ENCODE measurements at regions not wholly inside any gene's neighbourhood (a gene's known extent, or its start where the extent isn't known, plus 50 kb on each side); places are given as distances from the start of the nearest gene placed in this dataset.

DNA sequence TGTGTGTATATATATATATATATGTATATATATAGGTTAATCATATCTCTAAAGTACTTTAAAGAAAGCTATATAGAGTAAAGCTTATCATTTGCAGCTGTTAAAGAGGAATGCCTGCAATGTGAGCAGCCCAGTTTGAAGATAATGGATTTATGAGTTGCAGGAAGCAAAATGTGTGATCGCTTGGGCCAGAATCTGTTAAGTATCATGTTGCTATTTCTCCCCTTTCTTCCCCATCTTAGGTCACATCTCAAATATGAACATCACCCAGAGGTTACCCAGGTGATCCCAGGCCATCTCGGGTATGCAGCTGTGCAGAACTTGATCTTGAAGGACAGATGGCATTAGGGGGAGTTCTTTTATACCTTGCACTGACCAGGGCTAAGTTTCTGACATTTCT, 316.5 kb downstream of the MTX2 start:
- no peak overlapping the region for H3K4me3 Mint-ChIP-seq
- ATAC-seq (ENCODE audit: low read depth in 2 of 2) (no peak), DNase-seq (no peak)
- H3K27me3 Mint-ChIP-seq: peaks cover 17 to 18% (median 17%) of the 10 kb centered on the region in 3 donors
- no peak overlapping the region for H3K27ac Mint-ChIP-seq
- no peaks in the 10 kb centered on the region for H3K36me3 Mint-ChIP-seq
- H3K9me3 Mint-ChIP-seq: peaks cover 0 to 1% (median 0%) of the 10 kb centered on the region in 7 donors
- H3K4me1 Mint-ChIP-seq: no peaks in the 10 kb centered on the region

DNA sequence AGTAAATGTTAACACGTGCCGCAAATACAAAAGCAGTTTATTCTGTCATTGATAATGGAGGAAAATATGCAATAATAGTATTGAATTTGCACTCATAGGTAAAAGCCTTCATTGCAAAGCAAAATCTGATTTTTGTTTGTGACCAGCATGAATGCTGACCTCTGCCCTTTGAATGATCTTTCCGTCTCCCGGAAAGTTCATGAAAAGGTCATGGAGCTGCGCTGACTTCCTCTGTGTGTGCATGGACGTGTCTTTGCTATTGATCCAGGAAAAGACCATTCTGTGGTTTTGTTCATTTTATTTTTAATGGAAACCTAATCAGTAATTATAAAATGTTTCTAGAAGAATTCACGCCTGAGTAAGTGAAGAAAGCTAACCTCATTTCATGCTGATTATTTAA, 320.0 kb downstream of the MTX2 start:
- ATAC-seq (ENCODE audit: low read depth in 2 of 2) (no peak), DNase-seq (no peak)
- Mint-ChIP-seq H3K27me3 (peaks cover 24 to 26% (median 25%) of the 10 kb centered on the region in 3 donors), H3K36me3 (no peaks in the 10 kb centered on the region), H3K9me3 (peaks cover 0 to 4% (median 0%) of the 10 kb centered on the region in 7 donors), H3K4me1 (no peaks in the 10 kb centered on the region), H3K27ac (no peak overlapping the region), H3K4me3 (no peak overlapping the region)

DNA sequence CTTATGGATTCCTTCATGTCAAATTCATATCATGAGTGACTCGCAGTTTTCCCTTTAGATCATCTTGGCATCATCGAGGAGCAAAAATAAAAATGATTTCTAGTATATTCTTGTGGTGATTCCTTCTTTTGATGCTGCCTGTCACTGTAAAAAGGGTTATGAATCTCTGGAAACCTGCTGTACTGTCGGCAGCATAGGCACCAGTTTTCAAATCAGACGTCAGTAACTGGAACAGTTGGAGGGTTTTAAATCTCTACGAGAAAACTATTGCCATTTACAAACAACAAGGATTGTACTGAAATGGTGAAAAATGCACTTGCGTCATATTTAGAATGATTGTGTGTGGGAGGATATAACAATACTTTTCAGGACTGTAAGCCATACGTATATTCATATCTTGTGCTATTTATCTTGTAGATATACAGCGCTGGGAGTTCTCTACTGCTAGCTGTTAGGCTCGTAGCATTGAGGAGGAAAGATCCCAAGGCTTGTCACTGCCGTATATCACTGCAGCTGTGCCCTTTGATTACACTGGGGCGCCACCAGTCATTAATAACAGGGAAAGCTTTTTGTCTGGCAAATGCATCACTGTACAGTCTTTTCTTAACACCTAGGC, 320.7 kb downstream of the MTX2 start:
- Mint-ChIP-seq H3K27me3 (peaks cover 29% of the 10 kb centered on the region in 3 donors), H3K4me1 (no peaks in the 10 kb centered on the region)
- no peak for ATAC-seq (ENCODE audit: low read depth in 2 of 2)

DNA sequence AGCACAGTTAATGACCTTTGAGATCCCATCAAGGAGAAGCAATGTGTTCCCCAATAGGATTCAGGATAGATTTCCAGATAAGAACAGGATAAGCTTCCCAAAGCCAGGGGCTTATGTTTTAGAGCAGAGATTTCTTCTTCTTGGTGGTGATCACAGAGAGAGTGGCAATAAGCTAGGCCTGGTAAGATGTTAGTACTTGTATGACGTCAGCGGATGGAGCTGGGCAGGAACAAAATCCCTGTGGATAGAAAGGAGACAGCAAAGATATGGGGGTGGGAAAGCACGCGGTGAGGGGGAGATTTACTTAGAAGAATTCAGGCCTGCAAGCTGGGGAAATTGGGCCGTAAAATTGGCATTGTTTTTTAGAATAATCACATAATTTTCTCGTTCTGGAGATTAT, 323.0 kb downstream of the MTX2 start:
- no peaks in the 10 kb centered on the region for H3K36me3 Mint-ChIP-seq
- DNase-seq: no peak
- H3K4me3 Mint-ChIP-seq: no peak overlapping the region
- H3K27ac Mint-ChIP-seq: no peak overlapping the region
- peaks cover 24 to 30% (median 29%) of the 10 kb centered on the region in 3 donors for H3K27me3 Mint-ChIP-seq
- H3K4me1 Mint-ChIP-seq: no peaks in the 10 kb centered on the region
- peaks cover 0 to 4% (median 0%) of the 10 kb centered on the region in 7 donors for H3K9me3 Mint-ChIP-seq
- ATAC-seq (ENCODE audit: low read depth in 2 of 2): no peak

More for the DNA sequence above, 320.7 kb downstream of the MTX2 start:
- H3K27ac Mint-ChIP-seq: no peak overlapping the region
- DNase-seq: no peak
- H3K36me3 Mint-ChIP-seq: no peaks in the 10 kb centered on the region
- H3K4me3 Mint-ChIP-seq: no peak overlapping the region
- H3K9me3 Mint-ChIP-seq: peaks cover 0 to 4% (median 0%) of the 10 kb centered on the region in 7 donors

DNA sequence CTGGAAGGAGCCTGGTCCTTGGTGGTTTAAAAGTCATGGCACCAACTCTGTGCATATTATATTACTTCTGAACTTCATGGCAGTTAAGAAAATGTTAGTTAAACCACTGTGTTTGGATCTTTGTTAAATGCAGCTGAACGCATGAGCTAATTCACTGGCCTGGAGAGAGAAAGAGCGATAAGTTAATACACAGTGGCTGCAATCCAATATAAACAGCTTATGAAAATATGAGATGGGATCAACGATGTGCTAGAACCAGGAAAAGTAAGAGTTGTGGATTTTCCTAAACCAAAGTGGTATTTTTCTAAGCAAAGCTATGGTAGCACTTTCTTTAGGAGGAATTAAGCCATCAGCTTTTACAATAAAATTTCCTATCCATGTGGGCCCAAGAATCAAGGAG, 326.7 kb downstream of the MTX2 start:
- DNase-seq (no peak), ATAC-seq (ENCODE audit: low read depth in 2 of 2) (no peak)
- no peak overlapping the region for H3K27ac Mint-ChIP-seq
- peaks cover 0 to 4% (median 0%) of the 10 kb centered on the region in 7 donors for H3K9me3 Mint-ChIP-seq
- H3K4me3 Mint-ChIP-seq: no peak overlapping the region
- no peaks in the 10 kb centered on the region for H3K36me3 Mint-ChIP-seq
- no peaks in the 10 kb centered on the region for H3K4me1 Mint-ChIP-seq
- H3K27me3 Mint-ChIP-seq: peaks cover 36 to 44% (median 42%) of the 10 kb centered on the region in 3 donors

DNA sequence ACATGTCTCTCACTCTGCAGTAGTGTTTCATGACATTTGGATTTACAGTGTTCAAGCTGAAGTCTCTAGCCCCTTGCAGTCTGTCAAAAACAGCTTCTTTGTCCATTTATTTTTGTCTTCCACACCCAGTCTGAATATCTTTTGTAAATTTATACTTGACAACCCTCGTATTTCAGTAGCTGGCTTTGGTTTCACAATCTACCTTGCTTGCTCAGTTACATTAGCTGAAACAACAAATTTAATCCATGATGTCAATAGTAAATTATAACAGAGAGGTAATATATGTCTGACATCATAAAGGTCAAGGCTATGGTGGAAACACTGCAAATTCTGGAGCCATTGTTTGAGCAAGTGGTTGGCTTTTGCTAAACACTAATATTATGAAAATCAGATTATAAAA, 328.7 kb downstream of the MTX2 start:
- DNase-seq: no peak
- H3K9me3 Mint-ChIP-seq: peaks cover 0 to 4% (median 0%) of the 10 kb centered on the region in 7 donors
- H3K27me3 Mint-ChIP-seq: peaks cover 36 to 46% (median 44%) of the 10 kb centered on the region in 3 donors

DNA sequence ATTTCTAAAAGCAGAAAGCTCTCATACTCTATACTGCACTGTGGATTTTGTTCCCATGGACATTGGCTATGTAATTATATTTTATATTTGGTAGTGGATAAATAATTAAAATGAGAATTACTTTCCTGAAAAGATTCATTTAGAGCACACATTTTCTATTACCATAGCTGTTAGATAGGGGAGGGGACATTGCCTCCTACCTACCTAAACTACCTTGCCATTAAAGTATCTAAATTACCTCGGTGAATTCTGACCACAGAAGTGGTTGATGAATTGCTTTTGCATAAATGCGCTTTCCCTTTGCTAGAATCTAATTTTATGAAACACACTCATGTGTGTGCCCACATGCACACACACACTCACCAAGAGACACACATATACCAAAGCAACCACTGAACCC, 329.1 kb downstream of the MTX2 start:
- no peaks in the 10 kb centered on the region for H3K36me3 Mint-ChIP-seq
- H3K4me1 Mint-ChIP-seq: no peaks in the 10 kb centered on the region
- no peak for DNase-seq
- ATAC-seq (ENCODE audit: low read depth in 2 of 2): no peak
- H3K27ac Mint-ChIP-seq: no peak overlapping the region
- peaks cover 33 to 44% (median 42%) of the 10 kb centered on the region in 3 donors for H3K27me3 Mint-ChIP-seq
- H3K9me3 Mint-ChIP-seq: peaks cover 0 to 4% (median 0%) of the 10 kb centered on the region in 7 donors
- no peak overlapping the region for H3K4me3 Mint-ChIP-seq

More for the DNA sequence above, 328.7 kb downstream of the MTX2 start:
- H3K4me3 Mint-ChIP-seq: no peak overlapping the region
- no peaks in the 10 kb centered on the region for H3K36me3 Mint-ChIP-seq
- no peak for ATAC-seq (ENCODE audit: low read depth in 2 of 2)
- H3K4me1 Mint-ChIP-seq: no peaks in the 10 kb centered on the region
- H3K27ac Mint-ChIP-seq: no peak overlapping the region

DNA sequence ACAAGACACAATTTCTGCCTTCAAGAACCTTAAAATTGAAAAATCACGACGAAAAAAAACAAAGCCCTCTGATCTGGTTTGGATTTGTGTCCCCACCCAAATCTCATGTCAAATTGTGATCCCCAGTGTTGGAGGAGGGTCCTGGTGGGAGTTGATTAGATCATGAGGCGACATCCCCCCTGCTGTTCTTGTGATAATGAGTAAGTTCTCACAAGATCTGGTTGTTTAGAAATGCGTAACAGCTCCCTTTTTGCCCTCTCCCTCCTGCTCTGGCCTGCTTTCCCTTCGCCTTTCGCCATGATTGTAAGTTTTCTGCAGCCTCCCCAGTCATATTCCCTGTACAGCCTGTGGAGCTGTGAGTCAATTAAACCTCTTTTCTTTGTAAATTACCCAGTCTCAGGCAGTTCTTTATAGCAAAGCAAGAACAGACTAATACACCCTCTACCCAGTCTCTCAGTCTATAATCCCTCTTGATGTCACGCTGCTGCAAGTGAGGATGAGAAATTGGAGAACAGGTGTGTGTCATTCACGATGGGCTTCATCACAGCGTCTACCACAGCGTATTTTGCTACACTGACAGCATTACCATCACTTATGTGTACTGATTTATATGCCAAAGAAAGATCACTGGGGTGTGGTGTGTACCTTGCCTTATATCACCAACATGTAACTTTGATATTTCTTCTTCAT, 330.7 kb downstream of the MTX2 start:
- Mint-ChIP-seq H3K27me3 (peaks cover 30 to 43% (median 38%) of the 10 kb centered on the region in 3 donors), H3K4me3 (no peak overlapping the region), H3K9me3 (peaks cover 0 to 1% (median 0%) of the 10 kb centered on the region in 7 donors), H3K27ac (no peak overlapping the region), H3K36me3 (no peaks in the 10 kb centered on the region), H3K4me1 (no peaks in the 10 kb centered on the region)
- DNase-seq (no peak), ATAC-seq (ENCODE audit: low read depth in 2 of 2) (no peak)

DNA sequence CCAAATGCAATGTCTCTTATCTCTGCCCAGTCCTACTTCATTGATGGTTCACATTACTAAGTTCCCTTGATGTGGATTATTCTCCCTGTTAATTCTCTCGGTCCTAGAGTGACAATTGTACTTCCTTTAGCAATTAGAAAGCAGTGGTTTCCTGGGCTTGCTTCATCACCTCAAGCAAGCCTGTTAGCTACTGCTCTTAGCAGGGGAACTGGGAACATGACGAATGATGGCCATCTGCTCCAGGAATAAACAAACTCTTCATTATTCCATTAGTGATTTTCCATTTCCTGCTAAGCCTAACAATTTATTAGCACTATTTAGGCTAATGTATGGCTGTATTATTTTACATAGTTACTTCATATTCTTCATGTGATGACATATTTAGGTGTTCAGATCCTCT, 331.8 kb downstream of the MTX2 start:
- peaks cover 29 to 44% (median 36%) of the 10 kb centered on the region in 3 donors for H3K27me3 Mint-ChIP-seq
- no peaks in the 10 kb centered on the region for H3K4me1 Mint-ChIP-seq
- DNase-seq (no peak), ATAC-seq (ENCODE audit: low read depth in 2 of 2) (no peak)
- no peaks in the 10 kb centered on the region for H3K36me3 Mint-ChIP-seq
- H3K9me3 Mint-ChIP-seq: no peaks in the 10 kb centered on the region
- no peak overlapping the region for H3K27ac Mint-ChIP-seq
- peak overlapping the region in 1 of 8 donors; percentile 17 for H3K4me3 Mint-ChIP-seq

DNA sequence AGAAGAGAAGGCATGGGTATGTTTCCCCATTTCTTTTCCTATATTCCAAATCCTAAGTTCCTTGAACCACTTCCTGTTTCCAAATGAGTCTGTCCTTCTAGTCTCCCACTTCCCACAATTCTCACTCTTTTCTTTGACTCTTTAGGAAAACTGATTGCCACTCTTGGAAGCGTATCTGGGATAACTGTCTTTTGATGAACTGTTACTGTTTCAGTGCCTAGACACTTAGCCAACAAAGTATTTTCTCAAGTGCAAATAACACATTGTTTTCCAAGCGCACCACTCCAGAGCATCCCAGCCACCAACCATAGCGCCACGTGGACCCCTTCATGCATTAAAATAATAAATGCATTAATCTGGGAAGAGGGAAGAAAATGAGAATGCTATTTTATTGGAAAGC, 342.8 kb downstream of the MTX2 start:
- H3K4me1 Mint-ChIP-seq: no peaks in the 10 kb centered on the region
- H3K27me3 Mint-ChIP-seq: peaks cover 26 to 34% (median 28%) of the 10 kb centered on the region in 3 donors
- no peak for DNase-seq
- ATAC-seq (ENCODE audit: low read depth in 2 of 2): no peak
- H3K9me3 Mint-ChIP-seq: peaks cover 0 to 3% (median 0%) of the 10 kb centered on the region in 7 donors
- H3K36me3 Mint-ChIP-seq: no peaks in the 10 kb centered on the region
- H3K27ac Mint-ChIP-seq: no peak overlapping the region
- no peak overlapping the region for H3K4me3 Mint-ChIP-seq

DNA sequence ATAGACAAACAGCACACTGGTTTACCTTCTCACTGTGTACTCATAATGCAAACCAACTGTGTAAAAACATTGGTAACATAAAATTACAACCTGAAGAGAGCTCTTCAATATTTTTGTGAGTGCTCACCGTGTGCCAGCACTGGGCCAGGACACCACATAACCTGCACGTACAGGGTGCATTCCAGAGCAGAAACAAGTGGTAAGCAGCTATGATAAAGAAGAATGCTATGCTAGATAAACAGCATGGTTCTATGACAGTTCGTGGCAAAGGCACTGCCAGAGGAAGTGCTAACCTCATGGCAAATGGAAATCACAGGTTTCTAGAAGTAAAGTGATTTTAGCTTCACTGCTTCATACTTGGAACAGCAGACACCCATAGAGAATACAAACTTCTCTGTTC, 343.5 kb downstream of the MTX2 start:
- no peak overlapping the region for H3K27ac Mint-ChIP-seq
- ATAC-seq (ENCODE audit: low read depth in 2 of 2) (no peak), DNase-seq (no peak)
- H3K36me3 Mint-ChIP-seq: no peaks in the 10 kb centered on the region
- H3K9me3 Mint-ChIP-seq: peaks cover 0 to 3% (median 0%) of the 10 kb centered on the region in 7 donors
- no peaks in the 10 kb centered on the region for H3K4me1 Mint-ChIP-seq
- H3K4me3 Mint-ChIP-seq: no peak overlapping the region
- peaks cover 20 to 33% (median 25%) of the 10 kb centered on the region in 3 donors for H3K27me3 Mint-ChIP-seq

DNA sequence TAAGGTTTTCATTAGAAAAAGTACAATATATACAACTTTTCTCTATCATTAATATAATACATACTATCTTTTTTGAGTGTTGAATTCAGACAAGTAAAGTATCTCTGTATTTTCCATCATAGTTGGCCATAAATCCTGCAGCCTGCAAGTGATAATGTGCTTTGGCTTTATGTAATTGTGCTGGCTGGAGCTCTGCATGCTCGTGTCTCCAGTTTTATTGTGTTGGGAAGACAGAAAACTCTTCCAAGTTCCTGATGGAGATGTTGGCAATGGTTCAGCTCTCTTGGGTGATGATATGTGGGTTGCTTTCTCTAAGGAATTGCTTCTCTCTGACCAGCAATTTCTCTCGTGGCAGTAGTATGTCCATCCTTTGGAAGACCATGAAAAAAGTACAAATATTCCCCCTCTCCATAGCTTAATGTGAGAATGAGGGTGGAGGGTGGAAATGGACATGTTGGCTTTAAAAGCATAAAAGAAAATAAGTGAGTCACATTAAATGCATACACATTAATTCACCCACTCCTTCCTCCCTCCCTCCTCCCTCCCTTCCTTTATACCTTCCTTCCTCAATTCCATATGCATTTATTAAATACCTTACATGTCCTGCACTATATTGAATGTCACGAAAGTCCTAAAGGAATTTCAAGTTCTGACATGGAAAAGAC, 344.2 kb downstream of the MTX2 start:
- Mint-ChIP-seq H3K9me3 (peaks cover 0 to 3% (median 0%) of the 10 kb centered on the region in 7 donors), H3K4me1 (no peaks in the 10 kb centered on the region), H3K27me3 (peaks cover 20 to 33% (median 29%) of the 10 kb centered on the region in 3 donors), H3K36me3 (no peaks in the 10 kb centered on the region), H3K27ac (no peak overlapping the region), H3K4me3 (no peak overlapping the region)
- DNase-seq (no peak), ATAC-seq (ENCODE audit: low read depth in 2 of 2) (no peak)

DNA sequence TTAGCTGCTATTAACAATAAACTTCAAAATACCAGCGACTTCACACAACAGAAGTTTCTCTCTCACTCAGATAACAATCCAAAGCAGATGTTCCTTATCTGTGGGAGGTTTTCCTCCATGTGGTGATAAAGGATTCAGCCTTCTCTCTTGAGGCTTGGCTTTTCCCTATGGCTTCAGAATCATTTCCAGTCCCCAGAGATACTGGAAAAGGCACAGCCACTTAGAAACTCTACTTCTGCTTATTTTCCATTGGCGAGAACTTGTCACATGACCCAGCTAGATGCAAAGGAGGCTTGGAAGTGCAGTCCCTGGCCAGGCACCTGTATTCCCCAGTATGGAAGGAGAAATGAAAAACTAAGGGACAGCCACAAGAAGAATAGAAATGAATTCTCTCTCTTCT, 344.8 kb downstream of the MTX2 start:
- DNase-seq (no peak), ATAC-seq (ENCODE audit: low read depth in 2 of 2) (no peak)
- H3K27ac Mint-ChIP-seq: no peak overlapping the region
- peaks cover 21 to 35% (median 34%) of the 10 kb centered on the region in 3 donors for H3K27me3 Mint-ChIP-seq
- peaks cover 0 to 3% (median 0%) of the 10 kb centered on the region in 7 donors for H3K9me3 Mint-ChIP-seq
- H3K4me1 Mint-ChIP-seq: no peaks in the 10 kb centered on the region
- H3K36me3 Mint-ChIP-seq: no peaks in the 10 kb centered on the region
- no peak overlapping the region for H3K4me3 Mint-ChIP-seq

DNA sequence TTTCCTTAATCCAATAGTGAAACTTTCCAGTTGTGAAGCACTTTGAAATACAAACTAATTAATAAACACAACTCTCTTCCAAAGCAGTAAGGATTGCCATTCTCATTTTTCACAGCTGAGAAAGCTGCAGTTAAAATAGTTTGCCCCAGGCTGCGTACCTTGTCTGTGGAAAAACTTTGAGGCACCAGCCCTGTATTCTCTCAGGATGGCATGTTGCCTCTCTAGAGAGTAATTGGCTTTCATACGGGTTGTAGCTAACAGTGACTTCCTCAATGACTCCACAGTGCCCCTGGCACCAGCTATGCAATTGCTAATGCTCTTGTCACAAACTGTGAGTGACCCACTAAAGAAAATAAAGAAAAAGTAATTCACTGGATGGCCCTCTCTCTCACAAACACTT, 345.7 kb downstream of the MTX2 start:
- Mint-ChIP-seq H3K36me3 (no peaks in the 10 kb centered on the region), H3K4me1 (no peaks in the 10 kb centered on the region), H3K27me3 (peaks cover 30 to 41% (median 38%) of the 10 kb centered on the region in 3 donors), H3K4me3 (no peak overlapping the region), H3K27ac (no peak overlapping the region), H3K9me3 (peaks cover 0 to 3% (median 0%) of the 10 kb centered on the region in 7 donors)
- DNase-seq (no peak), ATAC-seq (ENCODE audit: low read depth in 2 of 2) (no peak)
